ENCODE measurements at regions not wholly inside any gene's neighbourhood (a gene's known extent, or its start where the extent isn't known, plus 50 kb on each side); places are given as distances from the start of the nearest gene placed in this dataset.

DNA sequence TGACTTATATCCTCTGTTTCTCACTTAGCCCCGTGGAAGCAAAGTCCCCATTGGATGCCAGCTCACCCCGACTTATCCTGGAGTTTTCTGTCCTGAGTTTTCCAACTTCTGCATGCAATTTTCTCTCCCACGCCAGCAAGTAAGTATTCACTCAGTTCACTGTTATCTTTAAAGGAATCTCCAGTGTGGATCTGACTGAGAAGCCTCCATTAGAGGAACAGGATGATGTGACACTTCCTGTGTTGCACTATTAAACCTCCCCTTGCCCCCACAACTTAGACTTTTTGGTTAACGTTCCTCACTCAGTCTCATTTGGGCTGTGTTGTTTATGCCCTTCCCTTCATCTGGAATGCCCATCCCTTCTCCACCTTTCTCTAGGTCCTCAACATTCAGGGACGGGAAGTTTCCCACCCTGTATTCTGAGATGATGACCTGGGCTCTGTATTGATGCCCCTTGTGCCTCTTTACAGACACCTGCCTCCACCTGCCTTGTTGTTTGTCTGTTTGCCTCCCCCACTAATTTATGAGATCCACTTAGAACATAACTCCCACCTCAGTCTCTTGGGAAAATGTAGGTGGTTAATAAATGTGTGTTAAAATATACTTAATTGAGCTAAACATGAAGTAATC is 536.1 kb upstream of the RAB6C start:
- POLR2A ChIA-PET (ENCODE audit: unreplicated experiment): no interaction called here
- no peak for ATAC-seq
- no peak overlapping the region for H3K4me2 ChIP-seq (ENCODE audit: low read length)
- TF ChIP-seq EZH2phosphoT487 (IDR thresholded peaks at IDR 0.05; ENCODE audit: borderline replicate concordance, low read length): no peak
- no peak for TF ChIP-seq EZH2 (IDR thresholded peaks at IDR 0.05; ENCODE audit: low read length, unreplicated experiment)
- TF ChIP-seq, protein P1, sequence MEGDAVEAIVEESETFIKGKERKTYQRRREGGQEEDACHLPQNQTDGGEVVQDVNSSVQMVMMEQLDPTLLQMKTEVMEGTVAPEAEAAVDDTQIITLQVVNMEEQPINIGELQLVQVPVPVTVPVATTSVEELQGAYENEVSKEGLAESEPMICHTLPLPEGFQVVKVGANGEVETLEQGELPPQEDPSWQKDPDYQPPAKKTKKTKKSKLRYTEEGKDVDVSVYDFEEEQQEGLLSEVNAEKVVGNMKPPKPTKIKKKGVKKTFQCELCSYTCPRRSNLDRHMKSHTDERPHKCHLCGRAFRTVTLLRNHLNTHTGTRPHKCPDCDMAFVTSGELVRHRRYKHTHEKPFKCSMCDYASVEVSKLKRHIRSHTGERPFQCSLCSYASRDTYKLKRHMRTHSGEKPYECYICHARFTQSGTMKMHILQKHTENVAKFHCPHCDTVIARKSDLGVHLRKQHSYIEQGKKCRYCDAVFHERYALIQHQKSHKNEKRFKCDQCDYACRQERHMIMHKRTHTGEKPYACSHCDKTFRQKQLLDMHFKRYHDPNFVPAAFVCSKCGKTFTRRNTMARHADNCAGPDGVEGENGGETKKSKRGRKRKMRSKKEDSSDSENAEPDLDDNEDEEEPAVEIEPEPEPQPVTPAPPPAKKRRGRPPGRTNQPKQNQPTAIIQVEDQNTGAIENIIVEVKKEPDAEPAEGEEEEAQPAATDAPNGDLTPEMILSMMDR (conservative IDR thresholded peaks at IDR 0.05; ENCODE audit: low read depth, low read length): no peak
- no peak overlapping the region for H3K4me3 ChIP-seq (ENCODE audit: low read length)
- H3K9ac ChIP-seq (ENCODE audit: low read length): no peak overlapping the region
- H3K27me3 ChIP-seq (ENCODE audit: low read length): no peaks in the 10 kb centered on the region
- H3K4me1 ChIP-seq (ENCODE audit: insufficient read depth, low read length): no peaks in the 10 kb centered on the region
- no peak overlapping the region for H2AFZ ChIP-seq (ENCODE audit: low read length)
- no peaks in the 10 kb centered on the region for H3K79me2 ChIP-seq (ENCODE audit: low read length)
- no peaks in the 10 kb centered on the region for H3F3A ChIP-seq (ENCODE audit: low read length, unreplicated experiment)
- no peaks in the 10 kb centered on the region for H4K20me1 ChIP-seq (ENCODE audit: low read length)
- no TSS peak for BruUV-seq (replicated peaks)
- no peaks in the 10 kb centered on the region for H3K36me3 ChIP-seq (ENCODE audit: low read depth, low read length)
- no peak overlapping the region for H3K27ac ChIP-seq (ENCODE audit: low read length)
- no peak for DNase-seq
- intact Hi-C loops (cut with micrococcal nuclease): no loop called here
- no peaks in the 10 kb centered on the region for H3K9me3 ChIP-seq (ENCODE audit: low read length)
- CTCF ChIA-PET: no interaction called here
- H3K9me2 ChIP-seq (replicated peaks; ENCODE audit: low read length): no peaks in the 10 kb centered on the region

DNA sequence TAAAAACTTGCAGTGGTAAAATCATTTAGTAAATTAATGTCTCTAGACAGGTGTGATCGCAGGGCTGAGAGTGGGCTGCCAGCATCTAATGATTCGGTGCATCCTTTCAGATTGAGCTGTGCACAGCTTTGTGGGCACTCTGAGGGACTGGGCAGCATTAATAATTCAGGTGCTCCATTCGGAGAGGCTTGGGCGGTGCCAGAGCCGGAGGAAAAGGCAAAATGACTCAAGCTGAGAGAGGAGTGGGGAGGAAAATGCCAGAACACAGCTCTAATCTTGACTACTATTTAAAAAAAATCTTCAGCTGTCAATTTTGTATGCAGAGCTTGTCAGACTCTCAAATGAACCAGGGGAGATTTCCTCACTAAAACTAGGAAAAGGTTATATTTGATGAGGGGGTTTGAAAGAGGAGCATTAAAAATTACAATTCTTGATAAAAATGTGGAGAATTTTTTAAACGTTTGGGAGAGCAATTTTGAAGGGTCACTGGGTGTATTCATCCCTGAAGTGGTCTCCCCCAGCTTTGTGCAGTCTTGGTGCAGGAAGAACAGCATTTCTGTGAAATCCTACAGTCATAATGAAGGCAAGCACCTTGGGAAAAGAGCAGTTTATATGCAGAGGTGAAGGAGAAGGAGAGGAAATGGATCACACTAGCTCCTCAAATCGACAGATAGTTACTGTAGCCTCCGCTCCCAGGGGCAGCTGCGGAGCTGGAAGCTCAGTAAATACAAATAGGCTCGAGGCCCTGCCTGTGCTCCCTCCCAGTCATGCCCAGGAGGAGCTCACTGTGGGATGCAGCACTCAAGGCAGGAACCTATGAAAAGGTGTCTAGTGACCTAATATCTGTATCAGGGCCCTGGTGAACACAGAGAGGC is 535.4 kb upstream of the RAB6C start:
- Histone ChIP-seq H3K4me3 (ENCODE audit: low read length) (no peak overlapping the region), H3K27me3 (ENCODE audit: low read length) (no peaks in the 10 kb centered on the region), H4K20me1 (ENCODE audit: low read length) (no peaks in the 10 kb centered on the region), H3K9ac (ENCODE audit: low read length) (no peak overlapping the region), H3F3A (ENCODE audit: low read length, unreplicated experiment) (no peaks in the 10 kb centered on the region), H3K9me3 (ENCODE audit: low read length) (no peaks in the 10 kb centered on the region), H2AFZ (ENCODE audit: low read length) (no peak overlapping the region), H3K27ac (ENCODE audit: low read length) (no peak overlapping the region), H3K4me2 (ENCODE audit: low read length) (no peak overlapping the region), H3K9me2 (replicated peaks; ENCODE audit: low read length) (no peaks in the 10 kb centered on the region), H3K36me3 (ENCODE audit: low read depth, low read length) (no peaks in the 10 kb centered on the region), H3K79me2 (ENCODE audit: low read length) (no peaks in the 10 kb centered on the region), H3K4me1 (ENCODE audit: insufficient read depth, low read length) (no peaks in the 10 kb centered on the region)
- TF ChIP-seq EZH2 (IDR thresholded peaks at IDR 0.05; ENCODE audit: low read length, unreplicated experiment) (no peak), EZH2phosphoT487 (IDR thresholded peaks at IDR 0.05; ENCODE audit: borderline replicate concordance, low read length) (no peak)
- TF ChIP-seq, protein P1 (conservative IDR thresholded peaks at IDR 0.05; ENCODE audit: low read depth, low read length): no peak
- ChIA-PET POLR2A (ENCODE audit: unreplicated experiment) (no interaction called here), CTCF (no interaction called here)
- ATAC-seq: no peak
- DNase-seq: no peak
- intact Hi-C loops (cut with micrococcal nuclease): no loop called here
- BruUV-seq (replicated peaks): no TSS peak

DNA sequence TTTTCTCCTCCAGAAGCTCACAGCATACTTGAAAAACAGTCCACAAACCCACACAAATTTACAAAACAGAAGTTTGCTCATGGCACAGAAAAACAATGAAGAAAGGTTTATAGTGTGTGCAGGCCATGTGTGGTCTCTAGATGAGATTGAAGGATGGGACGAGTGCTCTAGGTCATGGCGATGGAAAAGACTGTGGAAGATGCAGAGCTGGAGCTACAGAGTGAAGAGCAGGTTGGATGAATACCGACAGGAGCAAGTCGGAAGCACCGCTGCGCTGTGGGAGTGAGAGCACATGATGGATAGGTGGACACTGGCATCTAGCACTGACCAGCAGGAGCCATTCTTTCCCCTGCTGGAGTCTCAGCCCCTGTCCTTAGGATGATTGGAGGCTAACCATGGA is 534.7 kb upstream of the RAB6C start:
- TF ChIP-seq, protein P1 (conservative IDR thresholded peaks at IDR 0.05; ENCODE audit: low read depth, low read length): no peak
- TF ChIP-seq EZH2phosphoT487 (IDR thresholded peaks at IDR 0.05; ENCODE audit: borderline replicate concordance, low read length) (no peak), EZH2 (IDR thresholded peaks at IDR 0.05; ENCODE audit: low read length, unreplicated experiment) (no peak)
- H4K20me1 ChIP-seq (ENCODE audit: low read length): no peaks in the 10 kb centered on the region
- H2AFZ ChIP-seq (ENCODE audit: low read length): no peak overlapping the region
- H3K79me2 ChIP-seq (ENCODE audit: low read length): no peaks in the 10 kb centered on the region
- DNase-seq (no peak), ATAC-seq (no peak)
- CTCF ChIA-PET: no interaction called here
- H3K9me2 ChIP-seq (replicated peaks; ENCODE audit: low read length): no peaks in the 10 kb centered on the region
- H3K9ac ChIP-seq (ENCODE audit: low read length): no peak overlapping the region
- POLR2A ChIA-PET (ENCODE audit: unreplicated experiment): no interaction called here
- H3K27ac ChIP-seq (ENCODE audit: low read length): no peak overlapping the region
- no peaks in the 10 kb centered on the region for H3F3A ChIP-seq (ENCODE audit: low read length, unreplicated experiment)
- no peaks in the 10 kb centered on the region for H3K36me3 ChIP-seq (ENCODE audit: low read depth, low read length)
- H3K4me2 ChIP-seq (ENCODE audit: low read length): no peak overlapping the region
- no peaks in the 10 kb centered on the region for H3K9me3 ChIP-seq (ENCODE audit: low read length)
- intact Hi-C loops (cut with micrococcal nuclease): no loop called here
- no peaks in the 10 kb centered on the region for H3K27me3 ChIP-seq (ENCODE audit: low read length)
- no peak overlapping the region for H3K4me3 ChIP-seq (ENCODE audit: low read length)
- no TSS peak for BruUV-seq (replicated peaks)
- no peaks in the 10 kb centered on the region for H3K4me1 ChIP-seq (ENCODE audit: insufficient read depth, low read length)
